ENCODE measurements at regions not wholly inside any gene's neighbourhood (a gene's known extent, or its start where the extent isn't known, plus 50 kb on each side); places are given as distances from the start of the nearest gene placed in this dataset.

GRCh38 chr21:28215214-28215954 is 777.3 kb downstream of the LTN1 start:
- H3K9me3 ChIP-seq: no peaks in the 10 kb centered on the region
- H3K4me1 ChIP-seq: peaks cover 0 to 24% of the 10 kb centered on the region in 2 donors
- peak overlapping the region; percentile 40 to 79 for H3K27ac ChIP-seq
- TF ChIP-seq CTCF (IDR thresholded peaks at IDR 0.05): no peak
- no peaks in the 10 kb centered on the region for H3K36me3 ChIP-seq
- no peaks in the 10 kb centered on the region for H3K27me3 ChIP-seq
- no peak overlapping the region for H3K4me3 ChIP-seq
- no peak for DNase-seq (ENCODE audit: low spot score)

- Histone ChIP-seq H3K4me3 (no peak overlapping the region), H3K4me1 (peaks cover 0 to 22% of the 10 kb centered on the region in 2 donors), H3K27ac (peak overlapping the region; percentile 40 to 79), H3K9me3 (no peaks in the 10 kb centered on the region), H3K27me3 (no peaks in the 10 kb centered on the region), H3K36me3 (no peaks in the 10 kb centered on the region)
- DNase-seq (ENCODE audit: low spot score): no peak
- TF ChIP-seq CTCF (IDR thresholded peaks at IDR 0.05): no peak
Observed at GRCh38 chr21:28214786-28215185, 777.9 kb downstream of the LTN1 start.

- Histone ChIP-seq H3K9me3 (no peaks in the 10 kb centered on the region), H3K36me3 (no peaks in the 10 kb centered on the region), H3K4me3 (no peak overlapping the region), H3K4me1 (peaks cover 0 to 22% of the 10 kb centered on the region in 2 donors), H3K27ac (no peak overlapping the region), H3K27me3 (no peaks in the 10 kb centered on the region)
- DNase-seq (ENCODE audit: low spot score): no peak
- no peak for TF ChIP-seq CTCF (IDR thresholded peaks at IDR 0.05)
Observed at GRCh38 chr21:28213261-28213660, 779.4 kb downstream of the LTN1 start.

- Histone ChIP-seq H3K9me3 (no peaks in the 10 kb centered on the region), H3K27me3 (no peaks in the 10 kb centered on the region), H3K4me1 (peaks cover 0 to 22% of the 10 kb centered on the region in 2 donors), H3K27ac (no peak overlapping the region), H3K36me3 (no peaks in the 10 kb centered on the region), H3K4me3 (no peak overlapping the region)
- no peak for DNase-seq (ENCODE audit: low spot score)
- TF ChIP-seq CTCF (IDR thresholded peaks at IDR 0.05): no peak
Observed at GRCh38 chr21:28212061-28212460, 780.6 kb downstream of the LTN1 start.

GRCh38 chr21:28207436-28208173 is 785.1 kb downstream of the LTN1 start:
- Histone ChIP-seq H3K36me3 (no peaks in the 10 kb centered on the region), H3K27me3 (no peaks in the 10 kb centered on the region), H3K9me3 (no peaks in the 10 kb centered on the region), H3K4me1 (no peaks in the 10 kb centered on the region), H3K4me3 (no peak overlapping the region), H3K27ac (no peak overlapping the region)
- TF ChIP-seq CTCF (IDR thresholded peaks at IDR 0.05): no peak
- DNase-seq (ENCODE audit: low spot score): no peak
